ENCODE measurements at regions not wholly inside any gene's neighbourhood (a gene's known extent, or its start where the extent isn't known, plus 50 kb on each side); places are given as distances from the start of the nearest gene placed in this dataset.

DNA sequence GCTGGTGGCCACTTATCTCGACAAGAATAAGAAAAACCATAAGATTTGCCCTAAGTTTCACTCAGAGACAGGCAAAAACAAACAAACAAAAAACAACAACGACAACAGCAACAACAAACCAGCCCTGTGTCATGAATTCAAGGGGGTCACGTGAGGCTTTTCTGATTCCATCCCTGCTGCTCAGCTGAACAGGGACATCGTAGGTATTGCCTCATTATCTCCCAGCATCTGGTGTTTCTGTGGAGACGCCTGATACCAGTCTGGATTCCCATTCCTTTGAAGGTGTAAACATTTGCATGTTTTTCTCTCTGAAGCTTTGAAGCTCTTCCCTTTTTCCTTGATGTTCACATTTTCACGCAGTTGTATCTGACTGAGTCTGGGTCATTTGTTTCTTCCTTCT lies 117.4 kb downstream of the KCNF1 start:
- H3K4me3 ChIP-seq (ENCODE audit: insufficient read depth, low read depth, low read length): no peak overlapping the region

More for the DNA sequence above, 117.4 kb downstream of the KCNF1 start:
- peaks cover 2% of the 10 kb centered on the region; the same call in 1 of the 2 replicates for H3K4me1 ChIP-seq (ENCODE audit: control insufficient read depth, insufficient read depth, low read length)
- no peak overlapping the region for H4K8ac ChIP-seq (ENCODE audit: low read depth in 2 of 2, low read length in 2 of 2)
- H3K23ac ChIP-seq (ENCODE audit: low read depth, low read length): no peak overlapping the region
- dilution Hi-C loops (cut with HindIII; ENCODE audit: low sequenced_read_pairs, unreplicated experiment): no loop called here
- ATAC-seq (ENCODE audit: low read depth): no peak
- H4K91ac ChIP-seq (ENCODE audit: insufficient read depth, low read depth, low read length): no peak overlapping the region
- no peak overlapping the region for H3K14ac ChIP-seq (replicated peaks; ENCODE audit: low read depth, low read length)
- no peak overlapping the region for H3K9ac ChIP-seq (ENCODE audit: low read depth, low read length)
- H3K27me3 ChIP-seq (ENCODE audit: control insufficient read depth, insufficient read depth, low read length): peaks cover 21% of the 10 kb centered on the region
- no peak overlapping the region for H3K18ac ChIP-seq (ENCODE audit: low read depth, low read length)
- H3K79me1 ChIP-seq (ENCODE audit: low read depth in 1 of 2, low read length in 2 of 2): no peaks in the 10 kb centered on the region
- H2BK120ac ChIP-seq (ENCODE audit: low read depth, low read length): no peak overlapping the region
- ChIA-PET CTCF (no interaction called here), POLR2A (ENCODE audit: unreplicated experiment) (no interaction called here)
- H2AK9ac ChIP-seq (replicated peaks; ENCODE audit: low read depth, low read length, poor library complexity): no peak overlapping the region
- H2BK20ac ChIP-seq (ENCODE audit: low read depth, low read length): no peak overlapping the region
- H3K27ac ChIP-seq (ENCODE audit: insufficient read depth, low read length): no peak overlapping the region
- no TSS peak for BruUV-seq (replicated peaks)
- H4K20me1 ChIP-seq (ENCODE audit: insufficient read depth, low read length): no peaks in the 10 kb centered on the region
- 80% methylated on average over 1 of the region's 6 CpGs; no CpG with 5 or more reads in 1 of the 2 experiments for WGBS, 2 experiments (ENCODE audit: extremely low coverage in 2 of 2, insufficient read length in 1 of 2)
- H3K4ac ChIP-seq (ENCODE audit: low read depth, low read length): no peak overlapping the region
- intact Hi-C loops (cut with micrococcal nuclease): no loop called here
- no peak overlapping the region for H2BK5ac ChIP-seq (ENCODE audit: low read depth, low read length, poor library complexity, severe bottlenecking)
- H3K9me1 ChIP-seq (ENCODE audit: insufficient read depth, low read length): no peaks in the 10 kb centered on the region
- peaks cover 8% of the 10 kb centered on the region for H3K9me3 ChIP-seq (ENCODE audit: control insufficient read depth, insufficient read depth, low read length)
- no peak overlapping the region for H3K4me2 ChIP-seq (ENCODE audit: low read depth, low read length)
- H2BK15ac ChIP-seq (ENCODE audit: low read depth, low read length): no peak overlapping the region
- in situ Hi-C loops (cut with MboI; ENCODE audit: low sequenced_read_pairs): no loop called here
- TF ChIP-seq, protein P1, sequence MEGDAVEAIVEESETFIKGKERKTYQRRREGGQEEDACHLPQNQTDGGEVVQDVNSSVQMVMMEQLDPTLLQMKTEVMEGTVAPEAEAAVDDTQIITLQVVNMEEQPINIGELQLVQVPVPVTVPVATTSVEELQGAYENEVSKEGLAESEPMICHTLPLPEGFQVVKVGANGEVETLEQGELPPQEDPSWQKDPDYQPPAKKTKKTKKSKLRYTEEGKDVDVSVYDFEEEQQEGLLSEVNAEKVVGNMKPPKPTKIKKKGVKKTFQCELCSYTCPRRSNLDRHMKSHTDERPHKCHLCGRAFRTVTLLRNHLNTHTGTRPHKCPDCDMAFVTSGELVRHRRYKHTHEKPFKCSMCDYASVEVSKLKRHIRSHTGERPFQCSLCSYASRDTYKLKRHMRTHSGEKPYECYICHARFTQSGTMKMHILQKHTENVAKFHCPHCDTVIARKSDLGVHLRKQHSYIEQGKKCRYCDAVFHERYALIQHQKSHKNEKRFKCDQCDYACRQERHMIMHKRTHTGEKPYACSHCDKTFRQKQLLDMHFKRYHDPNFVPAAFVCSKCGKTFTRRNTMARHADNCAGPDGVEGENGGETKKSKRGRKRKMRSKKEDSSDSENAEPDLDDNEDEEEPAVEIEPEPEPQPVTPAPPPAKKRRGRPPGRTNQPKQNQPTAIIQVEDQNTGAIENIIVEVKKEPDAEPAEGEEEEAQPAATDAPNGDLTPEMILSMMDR (conservative IDR thresholded peaks at IDR 0.05; ENCODE audit: low read depth, low read length): no peak
- TF ChIP-seq POLR2A (IDR thresholded peaks at IDR 0.05; ENCODE audit: low read depth, low read length): no peak
- TF ChIP-seq, protein P2, sequence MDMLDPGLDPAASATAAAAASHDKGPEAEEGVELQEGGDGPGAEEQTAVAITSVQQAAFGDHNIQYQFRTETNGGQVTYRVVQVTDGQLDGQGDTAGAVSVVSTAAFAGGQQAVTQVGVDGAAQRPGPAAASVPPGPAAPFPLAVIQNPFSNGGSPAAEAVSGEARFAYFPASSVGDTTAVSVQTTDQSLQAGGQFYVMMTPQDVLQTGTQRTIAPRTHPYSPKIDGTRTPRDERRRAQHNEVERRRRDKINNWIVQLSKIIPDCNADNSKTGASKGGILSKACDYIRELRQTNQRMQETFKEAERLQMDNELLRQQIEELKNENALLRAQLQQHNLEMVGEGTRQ (IDR thresholded peaks at IDR 0.05; ENCODE audit: low read depth, low read length): no peak
- TF ChIP-seq, protein P3, sequence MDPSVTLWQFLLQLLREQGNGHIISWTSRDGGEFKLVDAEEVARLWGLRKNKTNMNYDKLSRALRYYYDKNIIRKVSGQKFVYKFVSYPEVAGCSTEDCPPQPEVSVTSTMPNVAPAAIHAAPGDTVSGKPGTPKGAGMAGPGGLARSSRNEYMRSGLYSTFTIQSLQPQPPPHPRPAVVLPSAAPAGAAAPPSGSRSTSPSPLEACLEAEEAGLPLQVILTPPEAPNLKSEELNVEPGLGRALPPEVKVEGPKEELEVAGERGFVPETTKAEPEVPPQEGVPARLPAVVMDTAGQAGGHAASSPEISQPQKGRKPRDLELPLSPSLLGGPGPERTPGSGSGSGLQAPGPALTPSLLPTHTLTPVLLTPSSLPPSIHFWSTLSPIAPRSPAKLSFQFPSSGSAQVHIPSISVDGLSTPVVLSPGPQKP (IDR thresholded peaks at IDR 0.05; ENCODE audit: borderline replicate concordance, low read depth, low read length): no peak
- no peak for TF ChIP-seq RCOR1 (IDR thresholded peaks at IDR 0.05; ENCODE audit: insufficient replicate concordance, low read length)
- no peak for TF ChIP-seq FOS (IDR thresholded peaks at IDR 0.05; ENCODE audit: low read depth, low read length)
- TF ChIP-seq CEBPB (IDR thresholded peaks at IDR 0.05; ENCODE audit: low read depth, low read length): no peak
- TF ChIP-seq MAZ (IDR thresholded peaks at IDR 0.05; ENCODE audit: borderline replicate concordance, low read depth, low read length): no peak
- no peak for TF ChIP-seq RFX5 (IDR thresholded peaks at IDR 0.05; ENCODE audit: low read depth, low read length)
- TF ChIP-seq BHLHE40 (IDR thresholded peaks at IDR 0.05; ENCODE audit: low read depth, low read length): no peak
- TF ChIP-seq MAFK (IDR thresholded peaks at IDR 0.05; ENCODE audit: low read depth, low read length): no peak
- no peak for TF ChIP-seq MXI1 (IDR thresholded peaks at IDR 0.05; ENCODE audit: borderline replicate concordance, low read depth, low read length)
- TF ChIP-seq RAD21 (IDR thresholded peaks at IDR 0.05; ENCODE audit: low read length): no peak
- no peak for TF ChIP-seq CHD1 (IDR thresholded peaks at IDR 0.05; ENCODE audit: low read depth, low read length)
- TF ChIP-seq SMC3 (IDR thresholded peaks at IDR 0.05; ENCODE audit: low read depth, low read length): no peak
- TF ChIP-seq NFE2L2 (IDR thresholded peaks at IDR 0.05; ENCODE audit: low read depth, low read length): no peak
- H4K5ac ChIP-seq (ENCODE audit: low read depth, low read length): no peak overlapping the region
- no peak overlapping the region for H2AFZ ChIP-seq (replicated peaks; ENCODE audit: low read length, poor library complexity)
- H3K56ac ChIP-seq (ENCODE audit: extremely low read depth, insufficient read depth, low read length): no peak overlapping the region
- no peaks in the 10 kb centered on the region for H3K36me3 ChIP-seq (ENCODE audit: control insufficient read depth, insufficient read depth, low read length)
- no peak overlapping the region for H2AK5ac ChIP-seq (ENCODE audit: low read depth, low read length)
- DNase-seq: no peak
